ENCODE measurements at regions not wholly inside any gene's neighbourhood (a gene's known extent, or its start where the extent isn't known, plus 50 kb on each side); places are given as distances from the start of the nearest gene placed in this dataset.
A peak's percentile ranks its signal among the peaks of the same experiment; 100 is the strongest.

DNA sequence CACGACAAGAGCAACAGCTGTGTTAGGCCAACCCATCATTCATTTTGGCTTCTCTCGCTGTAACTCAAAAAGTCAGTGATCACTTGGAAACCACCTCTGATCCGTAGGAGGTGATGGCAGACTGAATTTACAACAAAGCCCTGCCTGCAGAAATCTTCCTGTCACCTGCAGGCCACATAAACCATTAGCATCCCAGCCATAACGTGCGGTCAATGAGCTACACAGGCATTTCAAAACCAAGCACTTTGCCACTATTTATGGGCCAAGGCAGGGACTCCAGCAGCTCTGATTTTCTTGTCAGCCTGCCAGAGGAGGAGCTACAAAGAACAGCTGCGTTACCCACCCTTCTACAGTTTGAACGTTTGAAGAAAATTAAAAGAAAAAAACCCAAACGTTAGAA lies 228.1 kb upstream of the PPARGC1A start:
- DNase-seq (ENCODE audit: low read depth), result no peak
- TF ChIP-seq CTCF (conservative IDR thresholded peaks at IDR 0.05; ENCODE audit: control insufficient read depth, insufficient read depth, low read depth, low read length), result no peak
- H3K4me3 ChIP-seq (ENCODE audit: control insufficient read depth, low read depth, low read length), result no peak overlapping the region

DNA sequence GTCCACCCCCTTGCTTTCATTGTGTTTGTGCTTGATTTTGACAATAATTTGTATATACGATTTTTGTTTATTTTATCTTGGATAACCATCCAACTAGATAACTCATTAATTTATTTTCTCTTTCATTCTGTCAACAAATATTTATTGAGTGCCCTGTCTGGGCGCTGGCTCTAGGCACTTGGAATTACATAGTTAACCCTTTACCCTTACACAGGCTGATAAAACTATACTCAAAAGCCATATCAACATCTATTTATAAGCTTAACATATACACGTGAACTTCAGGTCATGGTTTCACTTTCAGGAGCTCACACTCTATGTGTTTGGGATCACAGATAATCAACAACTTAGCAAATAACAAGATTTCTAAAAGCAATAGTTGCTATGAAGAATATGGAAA lies 226.3 kb upstream of the PPARGC1A start:
- H3K4me3 ChIP-seq (ENCODE audit: control insufficient read depth, low read depth, low read length), result no peak overlapping the region
- TF ChIP-seq CTCF (conservative IDR thresholded peaks at IDR 0.05; ENCODE audit: control insufficient read depth, insufficient read depth, low read depth, low read length), result no peak
- no peak for DNase-seq (ENCODE audit: low read depth)

GRCh38 chr4:24114919-24115500 lies 225.2 kb upstream of the PPARGC1A start:
- DNase-seq (ENCODE audit: low read depth), result no peak
- TF ChIP-seq CTCF (conservative IDR thresholded peaks at IDR 0.05; ENCODE audit: control insufficient read depth, insufficient read depth, low read depth, low read length), result no peak
- no peak overlapping the region for H3K4me3 ChIP-seq (ENCODE audit: control insufficient read depth, low read depth, low read length)

GRCh38 chr4:24114444-24114843 lies 224.6 kb upstream of the PPARGC1A start:
- TF ChIP-seq CTCF (conservative IDR thresholded peaks at IDR 0.05; ENCODE audit: control insufficient read depth, insufficient read depth, low read depth, low read length), result no peak
- no peak overlapping the region for H3K4me3 ChIP-seq (ENCODE audit: control insufficient read depth, low read depth, low read length)
- no peak for DNase-seq (ENCODE audit: low read depth)

- DNase-seq (ENCODE audit: low read depth), result peak; percentile 67
- no peak for TF ChIP-seq CTCF (conservative IDR thresholded peaks at IDR 0.05; ENCODE audit: control insufficient read depth, insufficient read depth, low read depth, low read length)
- no peak overlapping the region for H3K4me3 ChIP-seq (ENCODE audit: control insufficient read depth, low read depth, low read length)
Observed at GRCh38 chr4:24112466-24112865, 222.6 kb upstream of the PPARGC1A start.

GRCh38 chr4:24108567-24108966 lies 218.7 kb upstream of the PPARGC1A start:
- no peak for DNase-seq (ENCODE audit: low read depth)
- H3K4me3 ChIP-seq (ENCODE audit: control insufficient read depth, low read depth, low read length), result no peak overlapping the region
- TF ChIP-seq CTCF (conservative IDR thresholded peaks at IDR 0.05; ENCODE audit: control insufficient read depth, insufficient read depth, low read depth, low read length), result no peak
